ENCODE measurements at regions not wholly inside any gene's neighbourhood (a gene's known extent, or its start where the extent isn't known, plus 50 kb on each side); places are given as distances from the start of the nearest gene placed in this dataset.

DNA sequence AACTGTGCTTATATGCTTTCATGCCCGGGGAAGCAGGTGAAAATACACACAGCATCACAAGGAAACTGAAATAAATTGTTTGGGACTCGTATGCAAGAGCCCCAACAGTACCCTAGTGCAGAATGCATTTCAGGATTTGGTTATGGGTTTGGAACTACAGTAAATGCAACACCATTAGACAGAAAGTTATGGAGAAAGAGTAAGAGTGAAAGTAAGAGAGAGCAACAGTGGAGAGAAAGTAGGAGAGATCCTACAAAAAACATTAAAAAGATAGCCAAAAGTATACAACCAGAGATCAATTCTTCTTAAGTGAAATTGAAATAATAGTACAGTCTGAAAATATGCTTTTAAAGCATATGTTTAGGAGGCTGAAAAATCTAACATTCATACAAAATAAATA is 231.1 kb downstream of the TFEC start:
- TF ChIP-seq POLR2A (IDR thresholded peaks at IDR 0.05; ENCODE audit: low read length) (no peak), GATA1 (IDR thresholded peaks at IDR 0.05; ENCODE audit: low read depth, low read length) (no peak)

Data from erythroblast (primary cell).